Thyroid gland (tissue), 4 donors: ENCODE measurements at regions not wholly inside any gene's neighbourhood (a gene's known extent, or its start where the extent isn't known, plus 50 kb on each side); places are given as distances from the start of the nearest gene placed in this dataset.

Source experiments
- DNase-seq, 2 donors: peaks; one replicate each; pipeline ENCODE4 v3.0.0-alpha.2; 2019
- H3K27ac ChIP-seq, 3 donors: fragments of 200-600 bp; sonication (generic); 1 replicate in 2 of 3; 2 replicates in 1 of 3; pipeline ENCODE4 v1.5.1; 2016 to 2019; ENCODE audit warnings: mild to moderate bottlenecking in 1 of 3, moderate library complexity in 1 of 3
- H3K27me3 ChIP-seq: fragments of 200-600 bp; sonication (generic); one replicate; pipeline ENCODE4 v1.5.1; 2019
- H3K36me3 ChIP-seq, 2 donors: fragments of 200-600 bp; sonication (generic); one replicate each; pipeline ENCODE4 v1.5.1; 2016 to 2019
- H3K4me1 ChIP-seq, 2 donors: fragments of 200-600 bp; sonication (generic); one replicate each; pipeline ENCODE4 v1.5.1; 2017 to 2019
- H3K4me3 ChIP-seq, 3 donors: fragments of 200-600 bp; sonication (generic); replicated peaks in 1 of 3; 1 replicate in 2 of 3; 2 replicates in 1 of 3; pipeline ENCODE4 v1.5.1; 2016; ENCODE audit warnings: mild to moderate bottlenecking in 1 of 3
- H3K9me3 ChIP-seq: fragments of 200-600 bp; sonication (generic); one replicate; pipeline ENCODE4 v1.5.1; 2017
- CTCF ChIP-seq, 6 experiments: fragments of 200-600 bp in 3 of 6; fragments of 450-650 bp in 3 of 6; sonication (generic) in 3 of 6; IDR thresholded peaks; one replicate each; pipeline ENCODE4 v1.5.1; 2016 to 2019; ENCODE audit warnings: antibody characterized with exemption in 6 of 6, mild to moderate bottlenecking in 2 of 6, inconsistent platforms in 1 of 6, moderate library complexity in 1 of 6
- POLR2A ChIP-seq, 2 donors: fragments of 450-650 bp; IDR thresholded peaks; one replicate each; pipeline ENCODE4 v1.6.1; 2017; ENCODE audit warnings: antibody characterized with exemption in 2 of 2, mild to moderate bottlenecking in 2 of 2, moderate library complexity in 1 of 2
- WGBS, 2 donors: methylation state at CpG; one replicate each; pipeline ENCODE4 v1.1.5; 2017; 5-methylcytosine and 5-hydroxymethylcytosine counted together
- intact Hi-C: fragments of 100-400 bp; cut with DNase I; formaldehyde crosslinking; loops from one replicate; pipeline ENCODE4 v1.15.1; 2023

- TF ChIP-seq CTCF (IDR thresholded peaks at IDR 0.05) (no peak), POLR2A (IDR thresholded peaks at IDR 0.05) (no peak)
- no peak overlapping the region for H3K4me3 ChIP-seq
- no peaks in the 10 kb centered on the region for H3K27me3 ChIP-seq
- 94 to 96% methylated on average over 4 of the region's 4 CpGs for WGBS, 2 donors
- H3K4me1 ChIP-seq, result no peaks in the 10 kb centered on the region
- DNase-seq, result no peak
- H3K9me3 ChIP-seq, result no peaks in the 10 kb centered on the region
- intact Hi-C loops, result loop anchor here (2.0 kb wide), 1 partner anchor 95 kb away; no protein-coding TSS in a partner anchor
- H3K36me3 ChIP-seq, result no peaks in the 10 kb centered on the region
- no peak overlapping the region for H3K27ac ChIP-seq
These were observed 55.0 kb downstream of the RGS12 start for GRCh38 chr4:3347871-3348270.

GRCh38 chr4:3348621-3349020 is 55.8 kb downstream of the RGS12 start:
- no peaks in the 10 kb centered on the region for H3K9me3 ChIP-seq
- intact Hi-C loops, result no loop called here
- 89% methylated on average over 7 of the region's 7 CpGs for WGBS, 2 donors

GRCh38 chr4:3349116-3349515 is 56.3 kb downstream of the RGS12 start:
- Histone ChIP-seq H3K27me3 (no peaks in the 10 kb centered on the region), H3K27ac (no peak overlapping the region), H3K36me3 (no peaks in the 10 kb centered on the region), H3K4me1 (no peaks in the 10 kb centered on the region), H3K9me3 (no peaks in the 10 kb centered on the region), H3K4me3 (no peak overlapping the region)
- no peak for DNase-seq
- TF ChIP-seq POLR2A (IDR thresholded peaks at IDR 0.05), result no peak
- no peak for TF ChIP-seq CTCF (IDR thresholded peaks at IDR 0.05)
- WGBS, 2 donors, result 92 to 95% methylated on average over 4 of the region's 4 CpGs
- intact Hi-C loops, result no loop called here

More at GRCh38 chr4:3348621-3349020, 55.8 kb downstream of the RGS12 start:
- TF ChIP-seq CTCF (IDR thresholded peaks at IDR 0.05) (no peak), POLR2A (IDR thresholded peaks at IDR 0.05) (no peak)
- no peak for DNase-seq
- Histone ChIP-seq H3K36me3 (no peaks in the 10 kb centered on the region), H3K4me1 (no peaks in the 10 kb centered on the region), H3K4me3 (no peak overlapping the region), H3K27ac (no peak overlapping the region), H3K27me3 (no peaks in the 10 kb centered on the region)

- no peak overlapping the region for H3K4me3 ChIP-seq
- no peak for DNase-seq
- H3K4me1 ChIP-seq, result no peaks in the 10 kb centered on the region
- no peaks in the 10 kb centered on the region for H3K27me3 ChIP-seq
- H3K9me3 ChIP-seq, result no peaks in the 10 kb centered on the region
- intact Hi-C loops, result no loop called here
- no peak overlapping the region for H3K27ac ChIP-seq
- H3K36me3 ChIP-seq, result no peaks in the 10 kb centered on the region
- 88 to 89% methylated on average over 3 of the region's 3 CpGs for WGBS, 2 donors
- TF ChIP-seq POLR2A (IDR thresholded peaks at IDR 0.05), result no peak
- TF ChIP-seq CTCF (IDR thresholded peaks at IDR 0.05), result no peak
These were observed 59.2 kb downstream of the RGS12 start for GRCh38 chr4:3351997-3352396.

GRCh38 chr4:3352505-3352904 is 59.7 kb downstream of the RGS12 start:
- intact Hi-C loops, result no loop called here
- no peak for DNase-seq
- no peak overlapping the region for H3K27ac ChIP-seq
- no peaks in the 10 kb centered on the region for H3K4me1 ChIP-seq
- H3K36me3 ChIP-seq, result no peaks in the 10 kb centered on the region
- WGBS, 2 donors, result 95% methylated on average over 5 of the region's 5 CpGs
- H3K4me3 ChIP-seq, result no peak overlapping the region
- TF ChIP-seq CTCF (IDR thresholded peaks at IDR 0.05) (no peak), POLR2A (IDR thresholded peaks at IDR 0.05) (no peak)
- no peaks in the 10 kb centered on the region for H3K27me3 ChIP-seq
- H3K9me3 ChIP-seq, result no peaks in the 10 kb centered on the region
